ENCODE measurements at regions not wholly inside any gene's neighbourhood (a gene's known extent, or its start where the extent isn't known, plus 50 kb on each side); places are given as distances from the start of the nearest gene placed in this dataset.
"Not testable (repeated sequence)": the region's sequence is repeated elsewhere in the genome, so short reads cannot be mapped to it uniquely, and the experiment has no call there.

GRCh38 chr2:64914247-64914646 is 75.0 kb upstream of the SLC1A4 start:
- ChIA-PET POLR2A (interaction anchor here (1.2 to 6.1 kb wide), 3 partner anchors 73 to 142 kb away, joined by 3 to 50 read pairs (median 3); partner anchors contain the start of genes CEP68 and SLC1A4), CTCF (interaction anchor here (0.7 to 2.2 kb wide), 6 partner anchors 18 to 391 kb away, joined by 3 to 10 read pairs (median 4); no protein-coding TSS in a partner anchor)
- H3K27me3 Mint-ChIP-seq, result no peaks in the 10 kb centered on the region
- H3K4me3 Mint-ChIP-seq, result no peak overlapping the region
- H3K36me3 Mint-ChIP-seq (ENCODE audit: low read depth), result no peaks in the 10 kb centered on the region
- DNase-seq, result no peak
- H3K27ac Mint-ChIP-seq, result no peak overlapping the region
- peaks cover 39% of the 10 kb centered on the region for H3K4me1 Mint-ChIP-seq
- no peaks in the 10 kb centered on the region for H3K9me3 Mint-ChIP-seq

DNA sequence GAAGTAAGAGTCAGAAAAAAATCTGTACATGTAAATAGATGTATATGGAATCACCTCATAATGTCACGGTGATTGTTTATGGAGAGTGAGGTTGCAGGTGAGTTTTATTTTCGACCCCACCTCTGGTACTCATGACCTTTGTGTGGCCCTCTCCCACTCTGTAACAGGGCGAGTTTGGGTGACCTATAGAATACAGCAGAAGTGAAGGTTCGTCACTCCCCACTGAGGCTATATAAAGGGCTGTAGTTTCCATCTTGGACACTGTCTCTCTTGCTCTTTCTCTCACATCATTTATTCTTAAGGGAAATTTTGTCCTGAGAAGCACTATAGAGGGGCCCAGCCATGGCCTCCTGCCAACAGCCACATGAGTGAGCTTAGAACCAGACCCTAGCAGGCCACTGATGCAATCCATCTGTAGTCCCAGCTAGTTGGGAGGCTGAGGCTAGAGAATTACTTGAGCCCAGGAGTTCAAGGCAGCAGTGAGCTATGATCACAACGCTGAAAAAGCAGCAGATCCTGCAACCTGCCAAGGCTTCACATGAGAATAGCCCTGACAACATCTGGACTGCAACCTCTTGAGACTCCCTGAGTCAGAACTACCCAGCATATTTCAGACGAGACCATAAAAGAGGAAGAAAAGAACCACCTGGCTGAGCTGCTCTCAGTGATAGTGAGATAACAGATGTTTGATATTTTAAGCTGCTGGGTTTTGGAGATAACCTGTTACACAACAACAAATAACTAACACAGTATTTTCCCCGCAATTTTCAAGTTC is 74.3 kb upstream of the SLC1A4 start:
- ChIA-PET CTCF (interaction anchor here (0.6 to 4.8 kb wide), 8 partner anchors 10 to 392 kb away, joined by 3 to 53 read pairs (median 5); partner anchors contain the start of gene RAB1A), POLR2A (interaction anchor here (1.2 to 6.1 kb wide), 3 partner anchors 73 to 141 kb away, joined by 3 to 50 read pairs (median 3); partner anchors contain the start of genes CEP68 and SLC1A4)
- Mint-ChIP-seq H3K4me1 (peaks cover 41% of the 10 kb centered on the region), H3K4me3 (no peak overlapping the region), H3K27ac (no peak overlapping the region), H3K9me3 (no peaks in the 10 kb centered on the region), H3K27me3 (no peaks in the 10 kb centered on the region), H3K36me3 (ENCODE audit: low read depth) (no peaks in the 10 kb centered on the region)
- no peak for DNase-seq

GRCh38 chr2:64915510-64915900 is 73.7 kb upstream of the SLC1A4 start:
- ChIA-PET POLR2A (interaction anchor here (1.2 to 6.1 kb wide), 3 partner anchors 72 to 141 kb away, joined by 3 to 50 read pairs (median 3); partner anchors contain the start of genes CEP68 and SLC1A4), CTCF (interaction anchor here (0.6 to 4.8 kb wide), 11 partner anchors 10 to 392 kb away, joined by 3 to 53 read pairs (median 4); partner anchors contain the start of genes CEP68 and RAB1A)
- H3K4me1 Mint-ChIP-seq, result peaks cover 41% of the 10 kb centered on the region
- DNase-seq, result no peak
- no peaks in the 10 kb centered on the region for H3K27me3 Mint-ChIP-seq
- H3K36me3 Mint-ChIP-seq (ENCODE audit: low read depth), result no peaks in the 10 kb centered on the region
- H3K27ac Mint-ChIP-seq, result no peak overlapping the region
- H3K9me3 Mint-ChIP-seq, result no peaks in the 10 kb centered on the region
- no peak overlapping the region for H3K4me3 Mint-ChIP-seq

- Mint-ChIP-seq H3K4me3 (peak overlapping the region; percentile 80), H3K27ac (peak overlapping the region; percentile 70), H3K9me3 (no peaks in the 10 kb centered on the region), H3K27me3 (no peaks in the 10 kb centered on the region), H3K4me1 (peaks cover 32% of the 10 kb centered on the region), H3K36me3 (ENCODE audit: low read depth) (no peaks in the 10 kb centered on the region)
- ChIA-PET CTCF (interaction anchor here (0.6 to 4.8 kb wide), 47 partner anchors 10 to 656 kb away, joined by 3 to 53 read pairs (median 4); partner anchors contain the start of genes CEP68, RAB1A and SLC1A4), POLR2A (interaction anchor here (0.8 to 6.1 kb wide), 15 partner anchors 28 to 212 kb away, joined by 3 to 50 read pairs (median 5); partner anchors contain the start of genes CEP68, RAB1A and SLC1A4)
- DNase-seq, result no peak
Measured at GRCh38 chr2:64918220-64918886, 70.8 kb upstream of the SLC1A4 start.

DNA sequence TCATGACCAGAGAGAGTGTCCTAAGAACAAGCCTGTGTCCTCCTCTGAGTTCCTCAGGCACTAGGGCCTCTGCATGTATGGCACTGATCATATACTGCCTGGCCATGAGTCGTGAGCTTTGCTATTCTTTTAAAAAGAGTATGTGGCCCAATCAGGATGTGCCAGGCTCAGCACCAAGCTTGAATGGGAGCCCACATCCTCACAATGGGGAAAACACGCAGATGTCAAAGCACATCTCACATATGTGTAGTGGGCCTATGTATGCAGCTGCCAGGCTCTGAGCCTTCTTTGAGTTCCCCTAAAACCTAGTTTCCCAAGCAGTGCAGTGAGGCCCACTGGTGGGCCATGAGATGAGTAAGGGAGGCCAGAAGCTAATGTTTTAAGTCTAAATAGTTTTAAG is 69.9 kb upstream of the SLC1A4 start:
- H3K9me3 Mint-ChIP-seq, result no peaks in the 10 kb centered on the region
- no peaks in the 10 kb centered on the region for H3K36me3 Mint-ChIP-seq (ENCODE audit: low read depth)
- CTCF ChIA-PET, result interaction anchor here (0.6 to 4.8 kb wide), 13 partner anchors 27 to 250 kb away, joined by 3 to 53 read pairs (median 12); partner anchors contain the start of genes CEP68, RAB1A and SLC1A4
- H3K4me1 Mint-ChIP-seq, result peaks cover 30% of the 10 kb centered on the region
- no peaks in the 10 kb centered on the region for H3K27me3 Mint-ChIP-seq
- H3K27ac Mint-ChIP-seq, result no peak overlapping the region
- DNase-seq, result no peak
- POLR2A ChIA-PET, result interaction anchor here (1.1 to 6.1 kb wide), 3 partner anchors 27 to 74 kb away, joined by 5 to 50 read pairs (median 21); partner anchors contain the start of gene SLC1A4
- peak overlapping the region; percentile 35 for H3K4me3 Mint-ChIP-seq

- Mint-ChIP-seq H3K27ac (no peak overlapping the region), H3K4me3 (no peak overlapping the region), H3K9me3 (peaks cover 18% of the 10 kb centered on the region), H3K4me1 (peaks cover 19% of the 10 kb centered on the region), H3K36me3 (ENCODE audit: low read depth) (peaks cover 19% of the 10 kb centered on the region), H3K27me3 (no peaks in the 10 kb centered on the region)
- ChIA-PET POLR2A (interaction anchor here (0.7 to 1.6 kb wide), 3 partner anchors 20 to 68 kb away, joined by 3 to 5 read pairs (median 4); no protein-coding TSS in a partner anchor), CTCF (interaction anchor here (1.1 to 2.6 kb wide), 2 partner anchors 17 to 24 kb away, joined by 3 to 7 read pairs; no protein-coding TSS in a partner anchor)
- no peak for DNase-seq
Measured at GRCh38 chr2:64922482-64923384, 66.5 kb upstream of the SLC1A4 start.

- Mint-ChIP-seq H3K36me3 (ENCODE audit: low read depth) (peaks cover 19% of the 10 kb centered on the region), H3K27ac (no peak overlapping the region), H3K9me3 (peaks cover 18% of the 10 kb centered on the region), H3K4me1 (peaks cover 13% of the 10 kb centered on the region), H3K27me3 (no peaks in the 10 kb centered on the region), H3K4me3 (no peak overlapping the region)
- DNase-seq, result no peak
- POLR2A ChIA-PET, result interaction anchor here (0.7 to 1.6 kb wide), 3 partner anchors 19 to 67 kb away, joined by 3 to 5 read pairs (median 4); no protein-coding TSS in a partner anchor
- CTCF ChIA-PET, result interaction anchor here (1.1 to 2.6 kb wide), 3 partner anchors 16 to 117 kb away, joined by 3 to 7 read pairs (median 3); no protein-coding TSS in a partner anchor
Measured at GRCh38 chr2:64923385-64923710, 65.9 kb upstream of the SLC1A4 start.

GRCh38 chr2:64924170-64924934 is 64.8 kb upstream of the SLC1A4 start:
- peaks cover 19% of the 10 kb centered on the region for H3K36me3 Mint-ChIP-seq (ENCODE audit: low read depth)
- peaks cover 3% of the 10 kb centered on the region for H3K4me1 Mint-ChIP-seq
- H3K27ac Mint-ChIP-seq, result no peak overlapping the region
- POLR2A ChIA-PET, result no interaction called here
- CTCF ChIA-PET, result interaction anchor here (1.4 kb wide), 1 partner anchor 116 kb away, joined by 3 read pairs; no protein-coding TSS in a partner anchor
- no peaks in the 10 kb centered on the region for H3K27me3 Mint-ChIP-seq
- peaks cover 18% of the 10 kb centered on the region for H3K9me3 Mint-ChIP-seq
- H3K4me3 Mint-ChIP-seq, result no peak overlapping the region
- DNase-seq, result no peak

DNA sequence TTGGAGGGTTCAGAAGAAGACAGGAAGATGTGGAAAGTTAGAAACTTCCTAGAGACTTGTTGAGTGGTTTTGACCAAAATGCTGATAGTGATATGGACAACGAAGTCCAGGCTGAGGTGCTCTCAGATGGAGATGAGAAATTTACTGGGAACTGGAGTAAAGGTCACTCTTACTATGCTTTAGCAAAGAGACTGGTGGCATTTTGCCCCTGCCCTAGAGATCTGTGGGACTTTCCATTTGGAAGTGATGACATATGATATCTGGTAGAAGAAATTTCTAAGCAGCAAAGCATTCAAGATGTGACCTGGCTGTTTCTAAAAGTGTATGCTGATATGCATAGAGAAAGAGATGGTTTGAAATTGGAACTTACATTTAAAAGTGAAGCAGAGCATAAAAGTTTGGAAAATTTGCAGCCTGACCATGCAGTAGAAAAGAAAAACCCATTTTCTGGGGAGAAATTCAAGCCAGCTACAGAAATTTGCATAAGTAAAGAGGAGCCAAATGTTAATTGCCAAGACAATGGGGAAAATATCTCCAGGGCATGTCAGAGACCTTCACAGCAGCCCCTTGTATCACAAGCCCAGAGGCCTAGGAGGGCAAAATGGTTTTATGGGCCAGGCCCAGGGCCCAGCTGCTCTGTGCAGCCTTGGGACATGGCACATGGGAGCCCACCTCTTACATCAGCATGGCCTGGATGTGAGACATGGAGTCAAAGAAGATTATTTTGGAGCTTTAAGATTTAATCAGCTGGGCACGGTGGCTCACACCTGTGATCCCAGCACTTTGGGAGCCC is 63.1 kb upstream of the SLC1A4 start:
- Mint-ChIP-seq H3K36me3 (ENCODE audit: low read depth) (peaks cover 23% of the 10 kb centered on the region), H3K9me3 (peaks cover 18% of the 10 kb centered on the region)
- H3K27ac Mint-ChIP-seq, DNase-seq, H3K4me1 Mint-ChIP-seq, CTCF ChIA-PET, H3K4me3 Mint-ChIP-seq, POLR2A ChIA-PET, H3K27me3 Mint-ChIP-seq: not testable (repeated sequence)

GRCh38 chr2:64928813-64929212 is 60.4 kb upstream of the SLC1A4 start:
- H3K4me1 Mint-ChIP-seq, result peaks cover 2% of the 10 kb centered on the region
- no peak for DNase-seq
- peaks cover 18% of the 10 kb centered on the region for H3K9me3 Mint-ChIP-seq
- H3K27me3 Mint-ChIP-seq, result peaks cover 19% of the 10 kb centered on the region
- POLR2A ChIA-PET, result interaction anchor here (1.4 kb wide), 1 partner anchor 17 kb away, joined by 3 read pairs; no protein-coding TSS in a partner anchor
- H3K27ac Mint-ChIP-seq, result no peak overlapping the region
- CTCF ChIA-PET, result no interaction called here
- no peak overlapping the region for H3K4me3 Mint-ChIP-seq
- peaks cover 23% of the 10 kb centered on the region for H3K36me3 Mint-ChIP-seq (ENCODE audit: low read depth)

DNA sequence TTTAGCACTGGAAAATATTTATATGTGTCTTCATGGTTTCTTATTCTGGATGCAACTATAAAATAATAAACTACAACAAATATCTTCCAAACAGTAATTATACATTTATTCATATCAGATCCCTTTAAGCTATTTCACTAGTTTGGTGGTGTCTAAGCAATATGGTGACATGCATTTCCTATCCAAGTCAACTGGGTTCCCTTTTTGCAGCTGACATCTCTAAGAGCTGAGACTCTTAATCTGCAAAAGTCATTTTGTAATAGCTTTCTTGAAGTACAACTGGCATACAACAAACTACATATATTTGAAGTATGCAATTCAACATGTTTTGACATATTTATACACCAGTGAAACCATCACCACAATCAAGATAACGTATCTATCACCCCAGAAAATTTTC is 59.9 kb upstream of the SLC1A4 start:
- Mint-ChIP-seq H3K27me3 (peaks cover 22% of the 10 kb centered on the region), H3K4me3 (no peak overlapping the region), H3K27ac (no peak overlapping the region), H3K36me3 (ENCODE audit: low read depth) (peaks cover 23% of the 10 kb centered on the region), H3K9me3 (peaks cover 18% of the 10 kb centered on the region), H3K4me1 (peaks cover 2% of the 10 kb centered on the region)
- ChIA-PET CTCF (no interaction called here), POLR2A (no interaction called here)
- DNase-seq, result no peak
